ENCODE measurements at regions not wholly inside any gene's neighbourhood (a gene's known extent, or its start where the extent isn't known, plus 50 kb on each side); places are given as distances from the start of the nearest gene placed in this dataset.

GRCh38 chr1:234940841-234941240 is 187.8 kb downstream of the TOMM20 start:
- no peak for TF ChIP-seq POLR2A (IDR thresholded peaks at IDR 0.05; ENCODE audit: borderline replicate concordance, extremely low read depth, insufficient read depth, insufficient read length)
- no peak for TF ChIP-seq CTCF (IDR thresholded peaks at IDR 0.05 in 2 of 3, conservative IDR thresholded peaks at IDR 0.05 in 1 of 3; ENCODE audit: borderline replicate concordance in 1 of 3, insufficient read depth in 1 of 3, low read depth in 2 of 3, low read length in 2 of 3)
- TF ChIP-seq POLR2AphosphoS5 (IDR thresholded peaks at IDR 0.05; ENCODE audit: low read depth, low read length): no peak
- TF ChIP-seq CEBPB (IDR thresholded peaks at IDR 0.05; ENCODE audit: low read depth): no peak
- TF ChIP-seq, protein P1, sequence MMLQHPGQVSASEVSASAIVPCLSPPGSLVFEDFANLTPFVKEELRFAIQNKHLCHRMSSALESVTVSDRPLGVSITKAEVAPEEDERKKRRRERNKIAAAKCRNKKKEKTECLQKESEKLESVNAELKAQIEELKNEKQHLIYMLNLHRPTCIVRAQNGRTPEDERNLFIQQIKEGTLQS (IDR thresholded peaks at IDR 0.05): no peak
- no peak for TF ChIP-seq EZH2 (IDR thresholded peaks at IDR 0.05)
- TF ChIP-seq CBX3 (IDR thresholded peaks at IDR 0.05; ENCODE audit: low read depth): no peak
- TF ChIP-seq, protein P2, sequence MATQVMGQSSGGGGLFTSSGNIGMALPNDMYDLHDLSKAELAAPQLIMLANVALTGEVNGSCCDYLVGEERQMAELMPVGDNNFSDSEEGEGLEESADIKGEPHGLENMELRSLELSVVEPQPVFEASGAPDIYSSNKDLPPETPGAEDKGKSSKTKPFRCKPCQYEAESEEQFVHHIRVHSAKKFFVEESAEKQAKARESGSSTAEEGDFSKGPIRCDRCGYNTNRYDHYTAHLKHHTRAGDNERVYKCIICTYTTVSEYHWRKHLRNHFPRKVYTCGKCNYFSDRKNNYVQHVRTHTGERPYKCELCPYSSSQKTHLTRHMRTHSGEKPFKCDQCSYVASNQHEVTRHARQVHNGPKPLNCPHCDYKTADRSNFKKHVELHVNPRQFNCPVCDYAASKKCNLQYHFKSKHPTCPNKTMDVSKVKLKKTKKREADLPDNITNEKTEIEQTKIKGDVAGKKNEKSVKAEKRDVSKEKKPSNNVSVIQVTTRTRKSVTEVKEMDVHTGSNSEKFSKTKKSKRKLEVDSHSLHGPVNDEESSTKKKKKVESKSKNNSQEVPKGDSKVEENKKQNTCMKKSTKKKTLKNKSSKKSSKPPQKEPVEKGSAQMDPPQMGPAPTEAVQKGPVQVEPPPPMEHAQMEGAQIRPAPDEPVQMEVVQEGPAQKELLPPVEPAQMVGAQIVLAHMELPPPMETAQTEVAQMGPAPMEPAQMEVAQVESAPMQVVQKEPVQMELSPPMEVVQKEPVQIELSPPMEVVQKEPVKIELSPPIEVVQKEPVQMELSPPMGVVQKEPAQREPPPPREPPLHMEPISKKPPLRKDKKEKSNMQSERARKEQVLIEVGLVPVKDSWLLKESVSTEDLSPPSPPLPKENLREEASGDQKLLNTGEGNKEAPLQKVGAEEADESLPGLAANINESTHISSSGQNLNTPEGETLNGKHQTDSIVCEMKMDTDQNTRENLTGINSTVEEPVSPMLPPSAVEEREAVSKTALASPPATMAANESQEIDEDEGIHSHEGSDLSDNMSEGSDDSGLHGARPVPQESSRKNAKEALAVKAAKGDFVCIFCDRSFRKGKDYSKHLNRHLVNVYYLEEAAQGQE (IDR thresholded peaks at IDR 0.05; ENCODE audit: low read depth): no peak
- TF ChIP-seq ZBTB33 (IDR thresholded peaks at IDR 0.05; ENCODE audit: extremely low read depth, insufficient replicate concordance, low read length): no peak
- no peak for TF ChIP-seq ELF1 (IDR thresholded peaks at IDR 0.05; ENCODE audit: borderline replicate concordance, low read depth)
- TF ChIP-seq FOSL1 (IDR thresholded peaks at IDR 0.05; ENCODE audit: low read depth): no peak
- TF ChIP-seq ZNF274 (IDR thresholded peaks at IDR 0.05; ENCODE audit: low read depth, low read length): no peak
- no peak for TF ChIP-seq EZH2phosphoT487 (IDR thresholded peaks at IDR 0.05; ENCODE audit: borderline replicate concordance)
